K562 (cell line): ENCODE measurements at regions not wholly inside any gene's neighbourhood (a gene's known extent, or its start where the extent isn't known, plus 50 kb on each side); places are given as distances from the start of the nearest gene placed in this dataset.

Experiments
- ATAC-seq: fragments of 200-7000 bp; cut with Tn5 transposase; 3 replicates; pipeline ENCODE4 v1.9.1; 2020; ENCODE audit warnings: moderate library complexity
- BruUV-seq: library from RNA; stranded (reverse); fragments of 400-500 nt; replicated peaks from 2 replicates; lab custom pipeline; 2021; lab: Mats Ljungman, UMichigan
- CTCF ChIA-PET: fragments of 300-600 bp; formaldehyde crosslinking; extraction: SDS; loops from one replicate; lab custom pipeline; 2021; ENCODE audit warnings: low intra/inter-chr PET ratio; lab: Yijun Ruan, JAX
- POLR2A ChIA-PET: fragments of 300-600, 350-650 bp; sonication (Branson Sonifier 250); formaldehyde crosslinking; extraction: SDS; loops from one replicate; lab custom pipeline; 2021; ENCODE audit warnings: antibody characterized with exemption, inconsistent platforms; lab: Yijun Ruan, JAX
- DNase-seq, 4 experiments: peaks; one replicate each; pipeline versions ENCODE4 v3.0.0 to v3.0.0-alpha.2; 2011 to 2018; ENCODE audit warnings: low spot score in 3 of 4, mixed read lengths in 3 of 4; ENCODE audit errors: extremely low read depth in 1 of 4
- FAIRE-seq: peaks from 2 replicates; lab custom pipeline; 2011; peaks lifted over from hg19 to GRCh38; lab: Jason Lieb, UNC
- H2AFZ ChIP-seq: 2 replicates; pipeline ENCODE4 v1.6.0; 2011; ENCODE audit warnings: low read depth, low read length, control low read depth, inconsistent platforms
- H3K27ac ChIP-seq: fragments of 200-600 bp; 3 replicates; pipeline ENCODE4 v1.8.0; 2011; ENCODE audit warnings: low read depth, mild to moderate bottlenecking, control low read depth, inconsistent platforms, low read length, moderate library complexity, mixed read lengths; ENCODE audit errors: extremely low read depth
- H3K27me3 ChIP-seq, 2 experiments: fragments of 300-600 bp in 1 of 2; 2 replicates in 1 of 2; 3 replicates in 1 of 2; pipeline versions ENCODE4 v1.6.0 to v1.8.0; 2011; ENCODE audit warnings: inconsistent platforms in 2 of 2, low read length in 2 of 2, mild to moderate bottlenecking in 1 of 2, mixed read lengths in 1 of 2, moderate library complexity in 1 of 2; ENCODE audit not compliant: control insufficient read depth in 2 of 2, insufficient read depth in 2 of 2
- H3K36me3 ChIP-seq: fragments of 300-600 bp; 3 replicates; pipeline ENCODE4 v1.8.0; 2011; ENCODE audit warnings: mild to moderate bottlenecking, low read length, inconsistent platforms; ENCODE audit not compliant: control insufficient read depth, insufficient read depth
- H3K4me1 ChIP-seq, 2 experiments: fragments of 200-600 bp in 1 of 2; replicated peaks in 1 of 2; 2 replicates in 1 of 2; 3 replicates in 1 of 2; pipeline versions ENCODE4 v1.5.1 to v1.8.0; 2011; ENCODE audit warnings: inconsistent platforms in 2 of 2, low read length in 2 of 2, mild to moderate bottlenecking in 1 of 2, mixed read lengths in 1 of 2, moderate library complexity in 1 of 2; ENCODE audit not compliant: control insufficient read depth in 2 of 2, insufficient read depth in 2 of 2
- H3K4me2 ChIP-seq: 2 replicates; pipeline ENCODE4 v1.6.1; 2011; ENCODE audit warnings: low read length, control low read depth, inconsistent platforms, mixed read lengths; ENCODE audit not compliant: insufficient read depth
- H3K4me3 ChIP-seq: fragments of 200-600 bp; sonication (generic), shearing (Covaris generic); 2 replicates; pipeline ENCODE4 v1.5.1; 2016; ENCODE audit warnings: control low read depth, inconsistent platforms
- H3K79me2 ChIP-seq: fragments of 200-600 bp; 3 replicates; pipeline ENCODE4 v1.8.0; 2011; ENCODE audit warnings: low read length, inconsistent platforms; ENCODE audit not compliant: control insufficient read depth, insufficient read depth
- H3K9ac ChIP-seq, 2 experiments: 2 replicates each; pipeline versions ENCODE4 v1.6.0 to v1.6.1; 2011; ENCODE audit warnings: low read depth in 2 of 2, low read length in 2 of 2, control low read depth in 1 of 2, inconsistent platforms in 1 of 2, mild to moderate bottlenecking in 1 of 2, mixed read lengths in 1 of 2; ENCODE audit not compliant: insufficient read depth in 1 of 2
- H3K9me1 ChIP-seq: one replicate; pipeline ENCODE4 v1.6.0; 2011; ENCODE audit warnings: inconsistent platforms, mild to moderate bottlenecking, low read length, moderate library complexity; ENCODE audit not compliant: control insufficient read depth, insufficient read depth
- H3K9me3 ChIP-seq: replicated peaks from 2 replicates; pipeline ENCODE4 v1.5.1; 2011; ENCODE audit warnings: low read depth, low read length, inconsistent platforms; ENCODE audit not compliant: control insufficient read depth, insufficient read depth
- H4K20me1 ChIP-seq: replicated peaks from 2 replicates; pipeline ENCODE4 v1.6.1; 2011; ENCODE audit warnings: low read length, inconsistent platforms, mixed read lengths; ENCODE audit not compliant: control insufficient read depth, insufficient read depth
- C11orf30 ChIP-seq: fragments of 450-650 bp; IDR thresholded peaks from 2 replicates; pipeline ENCODE4 v1.6.1; 2016; ENCODE audit warnings: low read depth, mild to moderate bottlenecking
- MEF2D ChIP-seq: conservative IDR thresholded peaks from 2 replicates; pipeline ENCODE4 v1.6.1; 2016; ENCODE audit warnings: low read depth, missing genetic modification characterization, missing compliant biosample characterization
- ZNF407 ChIP-seq: fragments of 450-650 bp; IDR thresholded peaks from 2 replicates; pipeline ENCODE4 v1.6.1; 2016; ENCODE audit warnings: low read depth
- ZNF444 ChIP-seq: fragments of 250-450 bp; sonication (Bioruptor Pico); IDR thresholded peaks from 2 replicates; pipeline ENCODE4 v1.4.0; 2020; ENCODE audit warnings: mild to moderate bottlenecking, moderate library complexity
- ZSCAN32 ChIP-seq: fragments of 450-650 bp; formaldehyde crosslinking; IDR thresholded peaks from 2 replicates; pipeline ENCODE4 v1.4.0; 2020; ENCODE audit warnings: mild to moderate bottlenecking, moderate library complexity
- WGBS: fragments of 100-300 bp; shearing (Covaris generic); methylation state at CpG from one replicate; pipeline ENCODE4 v1.1.6; 2016; ENCODE audit warnings: low coverage, mixed read lengths; ENCODE audit not compliant: insufficient coverage; ENCODE audit errors: missing lambda C conversion rate; 5-methylcytosine and 5-hydroxymethylcytosine counted together
- in situ Hi-C: fragments of 300-500 bp; cut with MboI; formaldehyde crosslinking; loops from 4 replicates; pipeline ENCODE4 v1.15.0; 2018; ENCODE audit warnings: inconsistent platforms, mixed read lengths
- intact Hi-C: fragments of 100-400 bp; cut with micrococcal nuclease; formaldehyde crosslinking; loops from 2 replicates; pipeline ENCODE4 v1.14.2; 2022
- TF ChIP-seq, protein P1 (sequence below): fragments of 150-350 bp; conservative IDR thresholded peaks from 2 replicates; pipeline ENCODE4 v1.6.1; 2014; ENCODE audit warnings: low read length
- TF ChIP-seq, protein P2 (sequence below), 2 experiments: fragments of 150-350 bp in 1 of 2; IDR thresholded peaks; 2 replicates each; pipeline ENCODE4 v1.6.1; 2012 to 2016; ENCODE audit warnings: low read depth in 2 of 2, low read length in 2 of 2, mild to moderate bottlenecking in 1 of 2, moderate library complexity in 1 of 2

- no peak for TF ChIP-seq ZNF407
- no peak for TF ChIP-seq MEF2D
Measured at GRCh38 chr9:3704890-3705289, 179.1 kb upstream of the RFX3 start (continued).

DNA sequence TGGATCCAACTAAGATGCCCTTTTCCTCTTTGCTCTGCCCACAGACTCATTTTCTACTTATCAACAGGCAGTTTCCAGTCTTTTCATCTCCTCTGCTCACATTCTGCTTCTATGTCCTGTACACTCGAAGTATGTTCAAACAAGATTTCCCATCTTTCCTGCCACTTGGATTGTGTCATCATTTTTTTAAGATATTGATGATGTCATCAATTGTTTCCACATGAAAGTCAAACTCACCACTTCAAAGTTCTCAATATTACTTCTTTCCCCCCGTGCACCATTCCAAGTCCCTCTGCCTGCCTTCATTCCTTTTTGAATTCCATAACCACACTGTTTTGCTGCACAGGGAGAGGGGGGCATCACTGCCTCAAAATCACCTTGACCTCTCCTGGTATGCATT, 175.0 kb upstream of the RFX3 start:
- no peak overlapping the region for H3K9ac ChIP-seq
- no peaks in the 10 kb centered on the region for H4K20me1 ChIP-seq
- CTCF ChIA-PET = no interaction called here
- in situ Hi-C loops = no loop called here
- H3K36me3 ChIP-seq = no peaks in the 10 kb centered on the region
- no peaks in the 10 kb centered on the region for H3K9me1 ChIP-seq
- no peaks in the 10 kb centered on the region for H3K4me1 ChIP-seq
- H3K27me3 ChIP-seq = no peaks in the 10 kb centered on the region; a peak in 1 of 5 replicates
- H3K9me3 ChIP-seq = no peaks in the 10 kb centered on the region
- no TSS peak for BruUV-seq
- no peak for DNase-seq
- POLR2A ChIA-PET = no interaction called here
- WGBS = 0% methylated on average over 2 of the region's 2 CpGs
- no peaks in the 10 kb centered on the region for H3K79me2 ChIP-seq
- no peak overlapping the region for H3K4me2 ChIP-seq
- no peak for FAIRE-seq
- no peak overlapping the region for H3K4me3 ChIP-seq
- intact Hi-C loops = no loop called here
- H2AFZ ChIP-seq = no peak overlapping the region
- ATAC-seq = no peak
- H3K27ac ChIP-seq = no peak overlapping the region
- TF ChIP-seq C11orf30 (0 out of 2 replicates have a peak, but pooled peaks have one; percentile 14), ZSCAN32 (CRISPR knock-in tag) (no peak), ZNF444 (CRISPR knock-in tag) (no peak)
- TF ChIP-seq, protein P1, sequence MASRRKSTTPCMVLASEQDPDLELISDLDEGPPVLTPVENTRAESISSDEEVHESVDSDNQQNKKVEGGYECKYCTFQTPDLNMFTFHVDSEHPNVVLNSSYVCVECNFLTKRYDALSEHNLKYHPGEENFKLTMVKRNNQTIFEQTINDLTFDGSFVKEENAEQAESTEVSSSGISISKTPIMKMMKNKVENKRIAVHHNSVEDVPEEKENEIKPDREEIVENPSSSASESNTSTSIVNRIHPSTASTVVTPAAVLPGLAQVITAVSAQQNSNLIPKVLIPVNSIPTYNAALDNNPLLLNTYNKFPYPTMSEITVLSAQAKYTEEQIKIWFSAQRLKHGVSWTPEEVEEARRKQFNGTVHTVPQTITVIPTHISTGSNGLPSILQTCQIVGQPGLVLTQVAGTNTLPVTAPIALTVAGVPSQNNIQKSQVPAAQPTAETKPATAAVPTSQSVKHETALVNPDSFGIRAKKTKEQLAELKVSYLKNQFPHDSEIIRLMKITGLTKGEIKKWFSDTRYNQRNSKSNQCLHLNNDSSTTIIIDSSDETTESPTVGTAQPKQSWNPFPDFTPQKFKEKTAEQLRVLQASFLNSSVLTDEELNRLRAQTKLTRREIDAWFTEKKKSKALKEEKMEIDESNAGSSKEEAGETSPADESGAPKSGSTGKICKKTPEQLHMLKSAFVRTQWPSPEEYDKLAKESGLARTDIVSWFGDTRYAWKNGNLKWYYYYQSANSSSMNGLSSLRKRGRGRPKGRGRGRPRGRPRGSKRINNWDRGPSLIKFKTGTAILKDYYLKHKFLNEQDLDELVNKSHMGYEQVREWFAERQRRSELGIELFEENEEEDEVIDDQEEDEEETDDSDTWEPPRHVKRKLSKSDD = no peak
- TF ChIP-seq, protein P2, sequence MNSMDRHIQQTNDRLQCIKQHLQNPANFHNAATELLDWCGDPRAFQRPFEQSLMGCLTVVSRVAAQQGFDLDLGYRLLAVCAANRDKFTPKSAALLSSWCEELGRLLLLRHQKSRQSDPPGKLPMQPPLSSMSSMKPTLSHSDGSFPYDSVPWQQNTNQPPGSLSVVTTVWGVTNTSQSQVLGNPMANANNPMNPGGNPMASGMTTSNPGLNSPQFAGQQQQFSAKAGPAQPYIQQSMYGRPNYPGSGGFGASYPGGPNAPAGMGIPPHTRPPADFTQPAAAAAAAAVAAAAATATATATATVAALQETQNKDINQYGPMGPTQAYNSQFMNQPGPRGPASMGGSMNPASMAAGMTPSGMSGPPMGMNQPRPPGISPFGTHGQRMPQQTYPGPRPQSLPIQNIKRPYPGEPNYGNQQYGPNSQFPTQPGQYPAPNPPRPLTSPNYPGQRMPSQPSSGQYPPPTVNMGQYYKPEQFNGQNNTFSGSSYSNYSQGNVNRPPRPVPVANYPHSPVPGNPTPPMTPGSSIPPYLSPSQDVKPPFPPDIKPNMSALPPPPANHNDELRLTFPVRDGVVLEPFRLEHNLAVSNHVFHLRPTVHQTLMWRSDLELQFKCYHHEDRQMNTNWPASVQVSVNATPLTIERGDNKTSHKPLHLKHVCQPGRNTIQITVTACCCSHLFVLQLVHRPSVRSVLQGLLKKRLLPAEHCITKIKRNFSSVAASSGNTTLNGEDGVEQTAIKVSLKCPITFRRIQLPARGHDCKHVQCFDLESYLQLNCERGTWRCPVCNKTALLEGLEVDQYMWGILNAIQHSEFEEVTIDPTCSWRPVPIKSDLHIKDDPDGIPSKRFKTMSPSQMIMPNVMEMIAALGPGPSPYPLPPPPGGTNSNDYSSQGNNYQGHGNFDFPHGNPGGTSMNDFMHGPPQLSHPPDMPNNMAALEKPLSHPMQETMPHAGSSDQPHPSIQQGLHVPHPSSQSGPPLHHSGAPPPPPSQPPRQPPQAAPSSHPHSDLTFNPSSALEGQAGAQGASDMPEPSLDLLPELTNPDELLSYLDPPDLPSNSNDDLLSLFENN (IDR thresholded peaks at IDR 0.05; ENCODE audit: low read depth in 2 of 2, low read length in 2 of 2) = no peak
